Chondrocyte (in vitro differentiated cells): ENCODE measurements at regions not wholly inside any gene's neighbourhood (a gene's known extent, or its start where the extent isn't known, plus 50 kb on each side); places are given as distances from the start of the nearest gene placed in this dataset.

Experiments
- DNase-seq: peaks from one replicate; pipeline ENCODE4 v3.0.0; 2021; ENCODE audit warnings: mixed read lengths, low spot score
- H3K27ac Mint-ChIP-seq: one replicate; pipeline ENCODE4 v1.8.0; 2021; ENCODE audit warnings: mild to moderate bottlenecking, moderate library complexity, mixed read lengths; ENCODE audit not compliant: unreplicated experiment
- H3K27me3 Mint-ChIP-seq: 2 replicates; pipeline ENCODE4 v1.8.0; 2021; ENCODE audit warnings: low read depth, mixed read lengths
- H3K36me3 Mint-ChIP-seq: 2 replicates; pipeline ENCODE4 v1.8.0; 2021; ENCODE audit warnings: low read depth, mixed read lengths
- H3K4me1 Mint-ChIP-seq: 2 replicates; pipeline ENCODE4 v1.8.0; 2021; ENCODE audit warnings: low read depth, mild to moderate bottlenecking, mixed read lengths
- H3K4me3 Mint-ChIP-seq: one replicate; pipeline ENCODE4 v1.8.0; 2021; ENCODE audit warnings: mild to moderate bottlenecking, moderate library complexity, mixed read lengths; ENCODE audit not compliant: unreplicated experiment
- H3K9me3 Mint-ChIP-seq: 2 replicates; pipeline ENCODE4 v1.8.0; 2021; ENCODE audit warnings: low read depth, mixed read lengths
- CTCF ChIP-seq: fragments of 200-600 bp; sonication (generic); IDR thresholded peaks from 2 replicates; pipeline ENCODE4 v1.5.0; 2021; ENCODE audit warnings: antibody characterized with exemption, mild to moderate bottlenecking, moderate library complexity

DNA sequence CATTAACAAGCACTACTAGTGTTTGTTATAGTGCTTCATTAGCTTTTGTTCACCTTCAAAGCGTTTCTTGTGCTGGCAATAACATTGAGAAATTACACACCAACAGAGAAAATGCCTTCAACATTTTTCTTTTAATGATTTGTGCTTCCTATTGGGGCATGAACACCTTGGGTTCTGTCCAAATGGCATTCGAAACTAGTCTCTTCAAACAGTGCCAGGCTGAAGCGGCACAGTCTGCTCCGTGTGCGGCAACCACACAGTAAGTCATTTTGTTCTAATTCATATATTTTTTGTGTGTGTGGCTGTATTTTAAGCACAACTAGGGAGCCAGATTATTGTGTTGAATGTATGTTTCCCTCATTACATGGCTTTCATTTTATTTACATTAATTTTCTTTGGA, 414.7 kb upstream of the SGCD start:
- H3K4me3 Mint-ChIP-seq, result no peak overlapping the region
- TF ChIP-seq CTCF, result no peak

DNA sequence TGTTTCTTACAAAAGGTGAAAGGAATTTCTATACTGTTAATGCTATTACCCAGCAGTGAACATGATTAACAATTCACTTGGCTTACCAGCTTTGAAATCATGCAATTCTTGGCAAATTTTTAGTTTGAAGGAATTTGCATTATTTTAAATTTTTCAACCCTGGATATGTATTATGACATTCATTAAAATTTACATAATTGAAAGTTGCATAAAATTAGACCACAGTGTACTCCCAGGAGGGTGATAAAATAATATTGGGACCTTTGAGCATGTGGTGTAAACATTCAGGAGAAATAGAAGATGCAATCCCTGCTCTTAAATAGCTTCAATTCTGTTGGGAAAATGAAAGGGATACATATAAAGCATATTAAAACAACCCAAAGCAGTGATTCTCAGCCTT, 412.2 kb upstream of the SGCD start:
- H3K27me3 Mint-ChIP-seq, result peaks cover 4% of the 10 kb centered on the region
- no peaks in the 10 kb centered on the region for H3K4me1 Mint-ChIP-seq
- H3K4me3 Mint-ChIP-seq, result no peak overlapping the region
- no peak overlapping the region for H3K27ac Mint-ChIP-seq
- H3K9me3 Mint-ChIP-seq, result no peaks in the 10 kb centered on the region
- DNase-seq, result no peak
- H3K36me3 Mint-ChIP-seq, result no peaks in the 10 kb centered on the region
- TF ChIP-seq CTCF, result no peak

More for the DNA sequence above, 414.7 kb upstream of the SGCD start:
- H3K27me3 Mint-ChIP-seq, result peaks cover 4% of the 10 kb centered on the region
- no peaks in the 10 kb centered on the region for H3K4me1 Mint-ChIP-seq
- no peaks in the 10 kb centered on the region for H3K9me3 Mint-ChIP-seq
- H3K27ac Mint-ChIP-seq, result no peak overlapping the region
- DNase-seq, result no peak
- no peaks in the 10 kb centered on the region for H3K36me3 Mint-ChIP-seq

- H3K36me3 Mint-ChIP-seq, result no peaks in the 10 kb centered on the region
These were observed 411.4 kb upstream of the SGCD start for GRCh38 chr5:155915601-155916000.

DNA sequence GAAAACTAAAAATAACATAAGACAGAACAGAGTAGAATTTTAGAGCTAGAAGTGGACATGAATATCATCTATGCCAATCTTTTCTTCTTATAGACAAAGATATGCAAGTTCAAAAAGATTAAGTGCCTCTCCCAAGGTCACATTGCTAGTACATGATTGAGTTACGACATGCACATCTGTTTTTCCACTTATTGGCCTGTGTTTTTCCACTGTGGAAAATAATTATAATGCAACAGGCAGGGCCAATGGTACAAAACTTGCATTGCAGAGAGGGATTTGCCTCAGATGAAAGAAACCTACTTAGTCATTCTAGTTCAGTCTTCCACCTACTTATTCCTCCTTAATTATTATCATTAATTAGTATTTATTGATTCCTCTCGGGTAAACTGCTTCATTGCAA, 407.8 kb upstream of the SGCD start:
- no peak overlapping the region for H3K4me3 Mint-ChIP-seq
- H3K9me3 Mint-ChIP-seq, result no peaks in the 10 kb centered on the region
- no peaks in the 10 kb centered on the region for H3K4me1 Mint-ChIP-seq
- no peak for DNase-seq
- no peak overlapping the region for H3K27ac Mint-ChIP-seq
- no peaks in the 10 kb centered on the region for H3K36me3 Mint-ChIP-seq
- no peak for TF ChIP-seq CTCF
- H3K27me3 Mint-ChIP-seq, result peaks cover 8% of the 10 kb centered on the region

More at GRCh38 chr5:155915601-155916000, 411.4 kb upstream of the SGCD start:
- Mint-ChIP-seq H3K27ac (no peak overlapping the region), H3K9me3 (no peaks in the 10 kb centered on the region), H3K4me3 (no peak overlapping the region), H3K4me1 (no peaks in the 10 kb centered on the region), H3K27me3 (peaks cover 6% of the 10 kb centered on the region)
- DNase-seq, result no peak
- TF ChIP-seq CTCF, result no peak

DNA sequence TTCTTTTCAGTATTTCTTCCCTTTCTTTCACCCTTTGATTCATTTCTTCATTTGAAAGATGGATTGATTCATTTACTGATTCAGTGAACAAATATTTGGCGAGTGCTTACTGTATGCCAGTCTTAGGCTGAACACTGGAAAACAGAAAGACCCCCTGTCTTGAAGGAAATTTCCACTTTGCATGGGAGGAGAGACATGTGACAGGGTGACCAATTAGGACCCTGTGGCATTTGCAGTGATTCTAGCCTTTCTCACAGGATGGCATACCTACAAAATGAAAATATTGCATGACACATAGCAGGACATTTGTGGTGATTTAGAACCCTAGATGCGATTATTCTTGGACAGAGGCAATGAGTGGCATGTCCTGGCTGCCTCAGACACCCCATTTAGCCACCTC, 407.2 kb upstream of the SGCD start:
- TF ChIP-seq CTCF, result no peak
- H3K27ac Mint-ChIP-seq, result no peak overlapping the region
- DNase-seq, result no peak
- H3K27me3 Mint-ChIP-seq, result peaks cover 8% of the 10 kb centered on the region
- no peaks in the 10 kb centered on the region for H3K36me3 Mint-ChIP-seq
- no peak overlapping the region for H3K4me3 Mint-ChIP-seq
- H3K9me3 Mint-ChIP-seq, result no peaks in the 10 kb centered on the region
- H3K4me1 Mint-ChIP-seq, result no peaks in the 10 kb centered on the region
